ENCODE measurements at regions not wholly inside any gene's neighbourhood (a gene's known extent, or its start where the extent isn't known, plus 50 kb on each side); places are given as distances from the start of the nearest gene placed in this dataset.

DNA sequence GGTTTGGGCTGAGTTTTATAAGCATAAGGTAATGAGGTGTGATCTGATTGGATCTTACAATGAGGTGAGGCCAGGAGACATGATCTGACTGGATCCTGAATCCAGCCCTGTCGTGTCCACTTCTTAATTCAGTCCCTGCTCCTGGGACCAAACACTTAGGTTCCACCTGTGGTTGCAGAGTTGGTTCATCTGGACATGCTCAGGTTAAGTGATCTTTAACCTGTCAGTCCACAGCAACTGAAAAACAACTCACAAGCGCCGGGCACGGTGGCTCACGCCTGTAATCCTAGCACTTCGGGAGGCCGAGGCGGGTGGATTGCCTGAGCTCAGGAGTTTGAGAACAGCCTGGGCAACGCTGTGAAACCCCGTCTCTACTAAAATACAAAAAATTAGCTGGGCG, 679.3 kb upstream of the ALCAM start:
- TF ChIP-seq, protein P1, sequence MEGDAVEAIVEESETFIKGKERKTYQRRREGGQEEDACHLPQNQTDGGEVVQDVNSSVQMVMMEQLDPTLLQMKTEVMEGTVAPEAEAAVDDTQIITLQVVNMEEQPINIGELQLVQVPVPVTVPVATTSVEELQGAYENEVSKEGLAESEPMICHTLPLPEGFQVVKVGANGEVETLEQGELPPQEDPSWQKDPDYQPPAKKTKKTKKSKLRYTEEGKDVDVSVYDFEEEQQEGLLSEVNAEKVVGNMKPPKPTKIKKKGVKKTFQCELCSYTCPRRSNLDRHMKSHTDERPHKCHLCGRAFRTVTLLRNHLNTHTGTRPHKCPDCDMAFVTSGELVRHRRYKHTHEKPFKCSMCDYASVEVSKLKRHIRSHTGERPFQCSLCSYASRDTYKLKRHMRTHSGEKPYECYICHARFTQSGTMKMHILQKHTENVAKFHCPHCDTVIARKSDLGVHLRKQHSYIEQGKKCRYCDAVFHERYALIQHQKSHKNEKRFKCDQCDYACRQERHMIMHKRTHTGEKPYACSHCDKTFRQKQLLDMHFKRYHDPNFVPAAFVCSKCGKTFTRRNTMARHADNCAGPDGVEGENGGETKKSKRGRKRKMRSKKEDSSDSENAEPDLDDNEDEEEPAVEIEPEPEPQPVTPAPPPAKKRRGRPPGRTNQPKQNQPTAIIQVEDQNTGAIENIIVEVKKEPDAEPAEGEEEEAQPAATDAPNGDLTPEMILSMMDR (IDR thresholded peaks at IDR 0.05): no peak
- no peak for TF ChIP-seq TCF7L2 (IDR thresholded peaks at IDR 0.05; ENCODE audit: low read depth, low read length)
